Stimulated activated CD8-positive, alpha-beta memory T cell treated with anti-CD3 and anti-CD28 coated beads, Interleukin-12 subunit alpha, Interleukin-12 subunit beta, amount 100 ng/mL, for 24 hours (primary cell): ENCODE measurements at regions not wholly inside any gene's neighbourhood (a gene's known extent, or its start where the extent isn't known, plus 50 kb on each side); places are given as distances from the start of the nearest gene placed in this dataset.
"Not testable (repeated sequence)": the region's sequence is repeated elsewhere in the genome, so short reads cannot be mapped to it uniquely, and the experiment has no call there.

ENCODE experiments used
- DNase-seq: peaks from one replicate; pipeline ENCODE4 v3.0.0-alpha.2; 2020; ENCODE audit errors: extremely low read depth

DNA sequence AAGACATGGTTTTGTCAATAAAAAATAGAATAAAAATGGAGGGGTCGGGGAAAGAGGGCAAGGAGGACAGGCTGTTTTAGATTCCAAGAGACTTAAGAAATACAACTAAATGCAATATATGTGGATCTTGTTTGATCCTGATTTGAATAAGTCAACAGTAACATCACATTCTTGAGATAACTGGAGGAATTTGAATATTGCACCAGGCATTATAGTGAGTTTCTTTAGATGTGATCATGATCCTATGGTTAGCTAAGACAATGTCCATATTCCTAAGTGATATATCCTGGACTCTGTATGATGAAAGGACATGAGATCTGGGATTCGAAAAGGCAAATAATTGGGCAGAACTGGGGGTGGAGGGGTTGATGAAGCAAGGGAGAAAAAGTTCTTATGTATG is 311.8 kb downstream of the PLPP3 start:
- DNase-seq = no peak

DNA sequence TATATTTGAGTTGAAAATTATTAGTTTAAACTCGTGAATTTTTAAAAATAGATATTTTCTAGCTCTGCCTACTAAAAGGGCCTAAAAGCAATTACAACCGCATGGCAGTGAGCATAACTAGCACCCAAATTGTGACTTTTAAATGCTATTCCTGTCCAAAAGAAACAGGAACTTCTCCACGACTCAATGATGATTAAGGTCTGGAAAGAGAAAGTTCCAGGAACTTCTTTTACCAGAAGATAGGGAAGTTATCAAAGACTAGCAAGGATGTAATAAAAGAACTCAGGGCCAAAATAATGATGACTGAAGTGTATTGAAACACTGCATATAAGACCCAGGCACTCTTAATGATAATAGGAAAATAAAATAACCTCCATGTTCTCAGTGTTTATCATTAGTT is 313.0 kb downstream of the PLPP3 start:
- DNase-seq = no peak

DNA sequence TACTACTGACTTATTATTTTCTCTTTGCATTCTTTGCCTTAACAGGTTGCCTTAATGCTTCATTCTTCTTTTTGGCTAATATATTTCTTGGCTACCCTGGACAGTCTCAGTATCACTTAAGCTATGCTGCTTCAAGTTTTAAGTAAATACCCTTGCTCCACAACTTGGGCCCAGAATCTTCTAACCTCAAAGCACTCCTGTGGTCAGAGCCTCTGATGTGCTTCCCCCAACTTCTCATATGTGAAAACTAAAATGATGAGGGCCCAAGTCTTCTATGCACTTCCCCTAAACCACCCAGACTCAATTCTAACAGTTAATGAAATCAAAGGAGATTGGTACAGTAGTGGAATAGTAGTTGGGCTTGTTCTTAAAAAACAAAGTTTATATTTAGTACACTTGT is 314.1 kb downstream of the PLPP3 start:
- no peak for DNase-seq

DNA sequence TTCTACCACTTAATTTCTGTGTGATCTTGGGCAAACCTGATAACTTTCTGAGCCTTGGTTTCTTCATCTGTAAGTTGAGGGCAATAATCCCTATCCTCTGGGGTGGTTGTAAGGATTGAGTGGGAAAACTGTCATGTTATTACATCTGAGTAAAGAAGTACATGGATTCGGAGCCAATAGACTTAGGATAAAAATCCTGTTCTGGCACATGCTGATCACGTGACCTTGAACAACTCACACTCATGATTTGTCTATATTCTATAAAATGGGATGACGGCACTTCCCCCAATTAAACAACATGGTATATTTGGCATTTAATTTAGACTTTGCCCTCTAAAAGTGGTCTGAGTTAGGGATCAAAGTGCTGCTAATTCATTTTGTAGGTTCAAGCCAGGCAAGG is 315.5 kb downstream of the PLPP3 start:
- no peak for DNase-seq

DNA sequence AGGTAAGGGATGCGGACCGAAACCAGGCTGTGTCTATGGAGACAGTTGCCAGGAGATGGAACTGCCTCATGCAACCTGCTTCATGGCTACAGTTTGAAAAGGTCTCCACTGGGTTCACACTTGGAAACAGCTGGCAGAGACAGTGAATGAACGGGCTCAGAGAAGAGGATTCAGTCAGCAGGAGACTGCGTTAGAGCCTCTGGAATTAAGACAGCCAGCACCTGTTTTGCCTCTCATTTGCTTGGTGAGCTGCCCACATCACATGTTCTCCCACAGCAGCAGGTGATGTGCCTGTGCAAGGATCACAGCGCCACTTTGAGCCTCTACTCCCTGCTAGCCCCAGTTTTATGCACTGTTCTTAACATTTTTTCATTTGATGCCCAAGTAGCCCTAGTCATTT is 321.0 kb downstream of the PLPP3 start:
- no peak for DNase-seq

DNA sequence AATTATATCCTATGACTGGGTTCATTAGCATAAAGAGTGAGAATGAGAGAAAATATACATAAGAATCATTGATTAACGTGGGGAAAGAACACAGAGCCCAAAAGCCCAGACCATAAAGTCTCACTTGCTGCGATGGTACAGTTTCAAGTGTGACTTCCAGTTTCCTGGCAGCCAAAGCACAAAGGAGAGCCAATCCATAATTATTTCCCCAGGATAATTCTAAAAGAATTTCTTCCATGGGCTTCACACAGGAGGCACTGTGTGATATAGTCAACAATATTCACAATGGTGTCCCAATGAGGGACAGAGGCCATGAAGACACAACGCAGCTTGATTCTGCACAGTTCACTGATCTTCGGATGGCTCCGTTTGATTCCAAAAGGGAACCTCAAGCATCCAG is 321.6 kb downstream of the PLPP3 start:
- DNase-seq = no peak

DNA sequence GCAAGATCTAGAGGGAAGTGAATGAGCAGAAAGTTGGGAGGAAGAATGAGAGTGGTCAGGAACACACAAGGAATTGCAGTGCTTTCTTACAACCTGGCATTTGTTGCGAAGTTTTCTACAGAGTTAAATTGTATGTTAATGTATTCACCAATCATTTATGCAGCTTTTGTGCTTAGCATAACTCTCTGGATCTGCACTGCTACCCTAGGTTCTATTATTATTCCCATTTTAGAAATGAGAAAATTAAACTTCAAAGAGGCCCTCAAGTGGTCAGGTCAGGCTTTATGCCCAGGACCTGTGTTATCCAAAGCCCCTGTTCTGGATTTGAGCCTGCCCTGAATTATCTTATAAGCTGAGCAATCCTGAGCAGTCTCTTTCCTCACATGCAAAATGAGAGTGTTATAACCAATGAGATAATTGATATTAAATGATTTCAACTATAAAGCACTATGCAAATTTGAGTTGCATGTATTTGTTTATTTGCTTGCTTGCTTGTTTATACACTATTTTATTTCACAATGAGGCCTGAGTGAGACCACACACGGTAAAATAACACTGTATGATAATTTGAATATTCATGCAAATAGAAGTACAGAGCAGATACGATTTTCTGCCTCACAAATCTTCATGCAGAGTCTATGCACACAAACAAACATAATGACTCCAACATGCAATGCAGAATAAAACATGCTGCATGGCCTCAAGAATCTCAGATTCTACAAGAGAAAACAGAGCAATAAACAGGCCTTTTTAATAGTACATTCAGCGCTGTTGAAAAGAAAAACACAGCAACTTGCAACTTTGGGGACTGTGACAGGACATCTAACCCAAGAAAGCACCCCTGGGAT is 323.0 kb downstream of the PLPP3 start:
- DNase-seq = no peak

DNA sequence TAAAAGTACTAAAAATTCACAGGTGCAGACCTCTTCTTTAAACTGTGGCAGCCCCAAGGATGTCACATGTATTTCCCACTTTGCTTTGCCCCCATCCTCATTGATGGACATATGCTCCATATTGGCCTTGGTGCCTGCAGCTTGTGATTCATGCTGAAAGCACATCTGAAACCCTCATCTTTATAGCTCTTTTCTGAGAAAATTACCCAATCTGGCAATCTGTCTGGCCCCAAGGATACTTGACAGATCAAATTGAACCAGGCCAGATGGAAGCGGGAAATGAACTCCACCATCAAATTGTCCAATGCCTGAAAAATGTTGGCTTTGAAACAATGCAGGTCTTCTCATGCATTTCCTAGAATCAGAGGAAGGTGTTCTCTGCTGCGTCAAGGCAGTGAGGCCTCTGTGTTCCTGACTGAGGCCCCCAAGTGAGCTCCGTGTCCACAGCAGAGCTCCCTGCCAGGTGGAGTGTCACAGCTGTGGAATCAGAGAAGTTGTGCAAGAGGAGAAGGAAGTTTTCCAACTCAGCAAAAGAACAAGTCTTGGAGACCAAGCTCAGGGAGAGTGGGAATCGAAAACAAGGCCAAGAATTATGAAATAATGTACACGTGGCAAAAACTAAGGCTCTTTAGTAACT is 323.7 kb downstream of the PLPP3 start:
- DNase-seq = no peak

DNA sequence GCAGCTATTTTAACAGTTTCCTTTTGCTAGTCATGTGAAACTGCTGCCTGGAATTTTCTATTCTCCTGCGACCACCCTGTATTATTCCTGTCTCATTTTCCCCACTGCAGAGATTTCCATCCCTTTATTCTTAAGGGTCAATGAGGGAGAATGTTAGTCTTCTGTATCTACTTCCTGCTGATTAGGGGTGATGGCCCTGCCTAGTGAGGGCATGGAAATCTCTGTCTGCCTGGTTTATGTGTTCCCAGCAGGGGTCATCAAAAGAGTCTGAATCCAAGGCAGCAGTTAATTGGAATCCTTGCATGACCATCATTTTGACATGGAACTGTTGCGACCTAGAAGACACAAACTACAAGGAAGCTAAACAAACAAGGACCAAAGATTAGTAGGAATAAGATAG is 325.2 kb downstream of the PLPP3 start:
- no peak for DNase-seq

DNA sequence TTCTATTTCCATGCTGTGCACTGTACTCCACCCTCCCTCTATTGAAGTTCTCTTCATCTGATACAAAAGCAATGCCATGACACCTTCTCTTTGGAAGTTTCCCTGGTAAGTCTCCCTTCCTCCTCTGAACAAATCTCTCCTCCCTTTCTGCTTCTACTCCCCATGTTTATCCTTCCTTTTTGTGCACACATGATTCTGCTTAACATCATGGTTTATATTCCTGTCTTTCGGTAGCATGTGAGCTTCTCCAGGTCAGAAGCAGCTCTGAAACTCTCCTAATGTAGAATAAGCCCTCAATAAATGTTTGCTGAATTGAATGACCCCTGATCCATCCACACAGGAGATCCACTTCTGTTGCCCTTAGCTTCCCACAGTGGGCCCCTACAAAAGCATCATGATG is 328.6 kb downstream of the PLPP3 start:
- no peak for DNase-seq

DNA sequence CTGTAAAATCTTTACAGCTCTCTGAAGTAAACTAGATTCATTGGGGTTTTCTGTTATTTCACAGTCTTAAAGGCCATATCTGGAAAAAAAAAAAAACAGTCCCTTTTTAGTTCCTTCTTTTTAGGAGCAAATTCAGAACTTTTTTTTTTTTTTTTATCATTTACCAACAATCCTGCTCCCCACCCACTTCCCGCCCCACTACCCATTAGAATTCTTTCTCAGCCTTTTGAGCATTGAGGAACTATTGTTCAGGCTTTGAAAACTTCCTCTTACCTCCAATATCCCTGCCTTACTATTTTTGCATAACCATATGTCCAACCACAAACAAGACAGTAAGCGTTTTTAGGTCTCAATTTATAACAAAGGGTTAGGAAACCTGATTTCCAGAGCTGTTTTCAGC is 330.1 kb downstream of the PLPP3 start:
- no peak for DNase-seq

DNA sequence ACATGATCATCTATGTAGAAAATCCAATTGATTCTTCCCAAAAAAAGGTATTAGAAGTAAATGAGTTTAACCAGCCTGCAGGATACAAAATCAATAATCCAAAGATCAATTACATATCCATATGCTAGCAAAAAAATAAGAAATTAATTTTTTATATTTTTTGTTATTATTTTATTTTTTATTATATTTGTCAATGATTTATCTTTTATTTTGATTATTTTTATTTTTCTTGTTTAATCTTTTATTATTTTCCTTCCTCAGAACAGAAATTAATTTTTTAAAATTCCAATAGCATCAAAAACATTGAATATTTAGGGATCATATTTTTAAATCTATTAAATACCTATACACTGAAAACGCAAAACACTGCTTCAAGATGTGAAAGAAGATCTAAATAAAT is 331.2 kb downstream of the PLPP3 start:
- no peak for DNase-seq

DNA sequence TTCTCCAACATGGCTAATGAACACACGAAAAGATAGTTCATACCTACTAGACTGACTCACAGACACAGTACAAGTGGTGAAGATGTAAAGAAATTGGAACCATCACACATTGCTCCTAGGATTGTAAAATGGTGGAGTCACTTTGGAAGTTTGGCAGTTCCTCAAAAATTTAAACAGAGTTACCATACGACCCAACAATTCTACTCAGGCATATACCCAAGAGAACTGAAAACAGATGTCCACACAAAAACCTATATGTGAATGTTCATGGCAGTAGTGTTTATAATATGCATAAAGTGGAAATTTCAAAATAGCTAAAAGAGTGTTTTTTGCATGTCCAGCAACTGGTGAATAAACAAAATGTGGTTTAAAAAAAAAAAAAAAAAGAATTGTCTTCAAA is 332.6 kb downstream of the PLPP3 start:
- not testable (repeated sequence) for DNase-seq

DNA sequence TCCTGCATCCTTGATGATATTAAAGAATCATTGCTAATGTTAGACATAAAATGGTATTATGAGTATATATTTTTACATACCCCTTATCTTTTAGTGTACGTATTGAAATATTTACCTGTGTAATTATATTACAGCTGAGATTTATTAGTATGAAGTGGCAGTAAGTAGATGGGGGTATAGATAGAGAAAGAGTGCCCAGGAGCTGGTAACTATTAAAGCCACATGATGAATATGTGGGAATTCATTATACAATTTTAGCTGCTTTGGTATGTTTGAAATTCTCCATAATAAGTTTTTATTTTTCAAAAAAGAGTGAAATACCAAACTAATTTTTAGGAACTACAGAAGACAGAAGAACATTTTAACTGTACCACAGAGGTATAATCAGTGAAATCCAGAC is 339.0 kb downstream of the PLPP3 start:
- DNase-seq = no peak

DNA sequence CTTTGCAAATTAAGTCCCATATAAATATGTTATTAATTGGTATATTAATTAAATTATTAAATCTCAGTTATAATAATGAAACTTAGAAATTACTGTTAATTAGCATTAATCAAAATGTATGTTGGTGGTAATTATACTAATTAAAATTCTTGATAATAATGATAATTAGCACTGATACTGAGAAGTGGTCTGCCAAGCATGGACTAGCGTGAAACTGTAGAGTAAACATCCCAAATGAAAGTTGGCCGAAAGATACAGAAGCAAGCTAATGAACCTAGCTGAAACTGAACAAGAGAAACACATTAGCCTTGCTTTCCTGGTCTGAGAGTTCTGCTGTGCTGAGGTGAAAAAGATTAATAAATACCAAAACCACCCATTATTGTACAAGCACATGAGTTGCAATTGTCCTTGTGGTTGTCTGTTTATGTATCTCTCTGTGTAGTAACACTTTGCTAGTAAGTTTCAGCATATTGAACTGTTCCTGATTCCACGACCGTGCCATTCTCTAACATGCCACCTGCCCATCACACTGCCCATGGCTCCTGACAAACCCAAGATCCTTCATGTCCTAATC is 341.8 kb downstream of the PLPP3 start:
- no peak for DNase-seq

DNA sequence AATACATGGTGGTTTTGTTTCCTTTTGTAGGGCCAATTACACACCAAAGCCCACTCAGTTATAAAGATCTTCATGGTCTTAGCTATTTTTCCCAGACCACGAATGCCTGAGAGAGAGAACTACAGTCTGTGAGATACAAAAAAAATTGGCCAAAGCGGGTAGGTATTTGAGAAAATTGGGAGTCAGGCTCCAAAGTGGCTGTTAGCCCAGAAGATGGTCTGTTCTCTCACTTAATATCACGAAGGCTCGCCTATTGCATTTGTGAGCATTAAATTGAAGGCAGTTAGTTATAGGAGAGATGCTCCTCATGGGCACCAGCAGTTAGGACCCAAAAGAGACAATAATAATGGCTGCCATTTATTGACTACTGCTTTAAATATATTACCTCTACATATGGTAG is 342.7 kb downstream of the PLPP3 start:
- no peak for DNase-seq

DNA sequence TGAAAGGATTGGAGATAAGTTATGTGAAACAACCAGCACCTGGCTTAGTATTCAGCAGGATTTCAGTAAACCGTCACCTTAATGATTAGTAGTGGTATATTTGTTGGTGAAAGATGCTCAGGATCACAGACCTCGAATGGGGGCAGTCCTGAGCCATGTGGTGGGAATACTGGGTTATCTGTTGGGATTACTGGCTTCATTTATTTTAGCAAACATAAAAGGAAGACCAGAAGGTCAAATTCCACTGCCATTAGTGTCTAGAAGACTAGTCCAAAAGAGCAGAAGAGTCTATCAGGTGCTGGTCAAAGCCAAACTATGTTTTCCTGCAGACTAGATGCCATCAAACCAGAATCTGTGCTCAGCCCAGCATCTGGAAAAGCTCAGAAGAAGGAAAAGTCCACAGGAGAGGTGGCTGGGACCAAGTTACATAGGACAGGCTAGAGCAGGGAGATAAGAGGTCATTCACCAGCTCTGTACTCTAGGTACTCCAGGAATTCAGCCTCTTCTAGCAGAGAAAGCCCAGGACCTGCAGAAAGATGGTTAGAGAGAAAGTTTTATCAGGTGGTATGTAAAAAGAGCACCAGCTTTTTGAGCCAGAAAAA is 343.4 kb downstream of the PLPP3 start:
- no peak for DNase-seq

DNA sequence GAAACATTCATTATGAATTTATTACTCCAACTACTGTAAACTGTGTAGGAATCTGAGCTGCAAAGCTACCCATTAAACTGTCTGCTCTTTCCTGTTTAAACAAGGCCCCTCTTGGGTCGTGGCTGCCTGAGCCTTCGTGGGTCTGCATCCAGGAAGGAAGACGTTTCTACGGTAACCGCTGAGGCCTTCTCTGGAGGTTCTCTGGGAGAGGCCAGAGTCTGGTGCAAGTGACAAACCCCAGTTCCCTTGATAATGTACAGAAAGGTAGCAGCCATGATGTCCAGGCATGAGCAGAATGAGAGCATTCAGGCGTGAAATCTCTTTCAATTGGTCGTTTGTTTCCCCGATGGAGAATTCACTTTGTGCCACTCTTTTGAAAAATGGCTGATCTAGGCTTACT is 350.2 kb downstream of the PLPP3 start:
- no peak for DNase-seq

DNA sequence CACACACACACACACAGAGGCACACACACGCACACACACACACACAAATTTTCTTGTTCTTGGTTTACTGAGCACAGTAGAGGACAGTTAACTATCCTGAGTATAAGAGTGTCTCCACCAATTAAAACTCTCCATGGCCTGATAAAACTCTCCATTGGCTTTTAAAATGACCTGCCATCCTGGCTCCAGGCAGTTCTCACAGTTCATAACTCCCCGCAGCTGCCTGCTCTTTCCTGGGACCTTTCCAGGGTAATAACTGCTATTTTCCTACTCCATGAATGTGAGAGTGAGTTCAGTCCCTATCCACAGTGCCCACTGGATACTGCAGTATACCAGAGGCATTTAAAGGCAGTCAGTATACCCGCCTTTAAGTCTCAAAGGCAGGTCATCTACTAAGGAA is 351.5 kb downstream of the PLPP3 start:
- no peak for DNase-seq

DNA sequence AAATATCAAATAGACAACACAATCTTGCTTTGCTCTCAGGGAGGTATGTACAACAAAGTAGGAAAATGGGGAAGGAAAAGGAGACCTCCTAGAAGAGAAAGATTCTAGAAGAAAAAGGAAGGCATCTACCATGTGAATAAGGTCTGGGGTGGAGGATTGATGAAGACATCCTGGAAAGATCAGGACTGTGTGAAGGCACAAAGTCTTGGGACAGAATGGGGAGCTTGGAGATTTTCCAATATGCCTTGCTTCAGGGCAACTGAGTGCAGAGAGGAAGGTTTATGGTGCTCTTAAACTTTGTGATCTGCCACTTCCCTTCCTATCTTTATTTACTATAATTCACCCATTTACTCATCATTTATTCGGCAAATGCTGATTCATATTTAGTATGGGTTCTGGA is 352.0 kb downstream of the PLPP3 start:
- no peak for DNase-seq

DNA sequence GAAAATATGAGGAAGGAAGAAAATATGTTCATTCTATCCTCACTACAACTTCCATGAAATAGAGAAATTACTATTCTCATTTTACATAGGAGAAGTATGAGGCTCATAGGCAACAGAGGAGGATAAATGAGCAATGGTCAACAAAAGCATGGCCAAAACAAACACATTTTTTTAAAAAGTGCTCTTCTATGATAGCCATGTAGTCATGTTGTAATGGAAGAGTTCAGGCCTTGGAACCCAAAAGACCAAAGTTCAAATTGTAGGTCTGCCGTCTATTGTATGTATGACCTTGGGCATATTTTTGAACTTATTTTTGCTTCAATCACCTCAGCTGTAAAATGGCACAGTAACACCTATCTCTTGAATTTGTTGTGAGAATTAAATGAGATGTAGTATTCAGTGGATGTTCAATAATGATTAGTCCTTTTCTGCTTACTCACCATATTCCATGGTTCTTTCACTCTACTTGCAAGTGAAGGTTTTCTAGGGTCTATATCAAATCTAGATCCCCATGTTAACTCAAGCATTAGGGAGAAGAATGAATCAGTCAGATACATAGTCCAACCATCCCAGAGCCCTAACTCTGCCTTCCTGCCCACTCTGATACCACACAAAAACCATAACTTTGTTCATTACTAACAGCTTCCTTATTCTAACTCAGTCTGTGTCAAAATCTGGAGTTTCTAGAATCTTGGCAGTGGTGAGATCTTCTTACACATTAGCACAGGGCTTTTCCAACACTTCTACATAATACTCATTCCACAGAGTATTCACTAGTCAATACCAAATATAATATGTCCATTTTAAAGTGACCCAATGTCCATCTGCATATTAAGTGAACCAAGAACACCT is 353.2 kb downstream of the PLPP3 start:
- DNase-seq = no peak

DNA sequence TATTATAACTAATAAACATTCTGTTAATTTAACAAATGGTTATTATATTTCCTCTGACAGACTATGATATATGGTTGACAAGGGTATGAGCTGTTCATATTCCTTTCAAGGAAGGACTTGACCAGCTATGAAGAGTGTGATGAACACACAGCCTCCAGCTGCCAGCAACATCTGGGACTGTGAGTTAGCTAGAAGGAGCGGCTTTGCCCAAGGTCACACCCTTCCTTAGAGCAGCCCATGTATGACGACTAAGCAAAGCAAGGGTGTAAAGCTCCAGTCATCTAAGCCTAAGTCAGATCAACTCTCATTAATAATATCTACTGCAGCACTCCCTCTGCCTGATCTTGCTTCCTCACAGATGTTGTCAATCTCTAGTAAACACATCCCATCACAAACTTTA is 355.4 kb downstream of the PLPP3 start:
- no peak for DNase-seq
